Kidney (tissue), 13 donors: ENCODE measurements at regions not wholly inside any gene's neighbourhood (a gene's known extent, or its start where the extent isn't known, plus 50 kb on each side); places are given as distances from the start of the nearest gene placed in this dataset.

Experiments used
- DNase-seq, 5 donors: peaks; one replicate each; pipeline ENCODE4 v3.0.0-alpha.2; 2013 to 2020
- FAIRE-seq: peaks from 2 replicates; lab custom pipeline; 2012; peaks lifted over from hg19 to GRCh38; lab: Jason Lieb, UNC
- H3K27ac ChIP-seq, 2 donors: one replicate each; pipeline ENCODE4 v1.7.0; 2013; ENCODE audit warnings: low read depth in 2 of 2, low read length in 2 of 2, inconsistent platforms in 1 of 2
- H3K27me3 ChIP-seq: one replicate; pipeline ENCODE4 v1.7.1; 2013; ENCODE audit warnings: low read length, inconsistent platforms; ENCODE audit not compliant: control insufficient read depth, insufficient read depth
- H3K36me3 ChIP-seq, 3 donors: one replicate each; pipeline versions ENCODE4 v1.7.0 to v1.7.1; 2013; ENCODE audit warnings: low read length in 3 of 3, control low read depth in 1 of 3, inconsistent platforms in 1 of 3; ENCODE audit not compliant: insufficient read depth in 3 of 3, control insufficient read depth in 2 of 3
- H3K4me1 ChIP-seq, 3 donors: one replicate each; pipeline versions ENCODE4 v1.7.0 to v1.7.1; 2013; ENCODE audit warnings: low read length in 3 of 3, inconsistent platforms in 1 of 3, low read depth in 1 of 3; ENCODE audit not compliant: control insufficient read depth in 2 of 3, insufficient read depth in 2 of 3
- H3K4me3 ChIP-seq, 3 donors: one replicate each; pipeline versions ENCODE4 v1.7.0 to v1.8.1; 2013; ENCODE audit warnings: low read length in 3 of 3, control low read depth in 1 of 3, inconsistent platforms in 1 of 3
- H3K9ac ChIP-seq, 3 donors: one replicate each; pipeline versions ENCODE4 v1.7.0 to v1.7.1; 2013; ENCODE audit warnings: low read length in 3 of 3, control low read depth in 1 of 3, inconsistent platforms in 1 of 3
- H3K9me3 ChIP-seq, 3 donors: one replicate each; pipeline versions ENCODE4 v1.7.0 to v1.7.1; 2013; ENCODE audit warnings: low read length in 3 of 3, control low read depth in 1 of 3, inconsistent platforms in 1 of 3; ENCODE audit not compliant: control insufficient read depth in 2 of 3, insufficient read depth in 1 of 3
- CTCF ChIP-seq: IDR thresholded peaks from 3 replicates; pipeline ENCODE4 v1.5.1; 2012; ENCODE audit warnings: mild to moderate bottlenecking, moderate library complexity, borderline replicate concordance; ENCODE audit not compliant: insufficient read depth; ENCODE audit errors: extremely low read depth
- intact Hi-C: fragments of 100-400 bp; cut with DNase I; formaldehyde crosslinking; loops from one replicate; pipeline ENCODE4 v1.11.1; 2022
- donor health status: control.
- donor health status: control.
- donor health status: control.
- donor health status: control.
- donor health status: control.
- donor health status: DM: yes; HTN: yes; CAD: no.
- donor health status: Normal renal cell carcinoma (clear cell type).

- FAIRE-seq = no peak
- no peak for TF ChIP-seq CTCF
Observed at GRCh38 chr7:82517050-82517449, 73.5 kb upstream of the CACNA2D1 start.

GRCh38 chr7:82511542-82511941 lies 68.0 kb upstream of the CACNA2D1 start:
- Histone ChIP-seq H3K9me3 (no peaks in the 10 kb centered on the region), H3K27me3 (no peaks in the 10 kb centered on the region), H3K36me3 (no peaks in the 10 kb centered on the region), H3K9ac (no peak overlapping the region), H3K4me1 (no peaks in the 10 kb centered on the region), H3K4me3 (no peak overlapping the region), H3K27ac (no peak overlapping the region)
- intact Hi-C loops = no loop called here
- FAIRE-seq (no peak), DNase-seq (no peak)
- no peak for TF ChIP-seq CTCF

More at GRCh38 chr7:82517050-82517449, 73.5 kb upstream of the CACNA2D1 start:
- Histone ChIP-seq H3K9ac (no peak overlapping the region), H3K36me3 (no peaks in the 10 kb centered on the region), H3K27ac (no peak overlapping the region), H3K27me3 (no peaks in the 10 kb centered on the region), H3K4me1 (no peaks in the 10 kb centered on the region), H3K4me3 (no peak overlapping the region), H3K9me3 (no peaks in the 10 kb centered on the region)
- intact Hi-C loops = no loop called here
- no peak for DNase-seq

- H3K9me3 ChIP-seq = no peaks in the 10 kb centered on the region
- peak overlapping the region in 1 of 3 donors; percentile 53 for H3K4me3 ChIP-seq
- no peaks in the 10 kb centered on the region for H3K4me1 ChIP-seq
- no peak for TF ChIP-seq CTCF
- intact Hi-C loops = no loop called here
- H3K27me3 ChIP-seq = no peaks in the 10 kb centered on the region
- no peak overlapping the region for H3K9ac ChIP-seq
- DNase-seq (peak in 4 of 5 donors; percentile 9 to 72 (median 29)), FAIRE-seq (no peak)
- H3K27ac ChIP-seq = no peak overlapping the region
- H3K36me3 ChIP-seq = no peaks in the 10 kb centered on the region
Observed at GRCh38 chr7:82507976-82508677, 64.5 kb upstream of the CACNA2D1 start.
